ENCODE measurements at regions not wholly inside any gene's neighbourhood (a gene's known extent, or its start where the extent isn't known, plus 50 kb on each side); places are given as distances from the start of the nearest gene placed in this dataset.
"Not testable (repeated sequence)": the region's sequence is repeated elsewhere in the genome, so short reads cannot be mapped to it uniquely, and the experiment has no call there.

GRCh38 chr3:105144837-105145236 is 221.9 kb upstream of the ALCAM start:
- CTCF ChIA-PET = no interaction called here
- Mint-ChIP-seq H3K4me1 (ENCODE audit: low read depth, unreplicated experiment) (no peaks in the 10 kb centered on the region), H3K27me3 (ENCODE audit: insufficient read depth, unreplicated experiment) (no peaks in the 10 kb centered on the region), H3K36me3 (ENCODE audit: insufficient read depth, unreplicated experiment) (no peaks in the 10 kb centered on the region), H3K9me3 (ENCODE audit: unreplicated experiment) (peaks cover 5% of the 10 kb centered on the region), H3K27ac (ENCODE audit: unreplicated experiment) (no peak overlapping the region), H3K4me3 (ENCODE audit: unreplicated experiment) (no peak overlapping the region)
- no TSS peak for BruUV-seq (replicated peaks)
- H3K4me1 ChIP-seq = no peaks in the 10 kb centered on the region
- no peak for DNase-seq
- H3K9me3 ChIP-seq = no peaks in the 10 kb centered on the region
- no peak overlapping the region for H3K4me3 ChIP-seq (ENCODE audit: low read depth, low read length)
- no peaks in the 10 kb centered on the region for H3K36me3 ChIP-seq (ENCODE audit: control insufficient read depth, insufficient read depth, low read length)
- POLR2A ChIA-PET = no interaction called here
- no peak for TF ChIP-seq CTCF (IDR thresholded peaks at IDR 0.05; ENCODE audit: insufficient read depth in 1 of 2, low read depth in 1 of 2, low read length in 1 of 2, severe bottlenecking in 1 of 2, unreplicated experiment in 1 of 2)
- H3K27me3 ChIP-seq (replicated peaks; ENCODE audit: control insufficient read depth, insufficient read depth, low read length) = no peaks in the 10 kb centered on the region
- intact Hi-C loops (cut with micrococcal nuclease; ENCODE audit: unreplicated experiment) = no loop called here

- TF ChIP-seq CTCF (IDR thresholded peaks at IDR 0.05; ENCODE audit: insufficient read depth in 1 of 2, low read depth in 1 of 2, low read length in 1 of 2, severe bottlenecking in 1 of 2, unreplicated experiment in 1 of 2) = no peak
- Histone ChIP-seq H3K36me3 (ENCODE audit: control insufficient read depth, insufficient read depth, low read length) (no peaks in the 10 kb centered on the region), H3K4me1 (no peaks in the 10 kb centered on the region), H3K27me3 (replicated peaks; ENCODE audit: control insufficient read depth, insufficient read depth, low read length) (no peaks in the 10 kb centered on the region), H3K9me3 (no peaks in the 10 kb centered on the region), H3K4me3 (ENCODE audit: low read depth, low read length) (no peak overlapping the region)
- Mint-ChIP-seq H3K36me3 (ENCODE audit: insufficient read depth, unreplicated experiment) (no peaks in the 10 kb centered on the region), H3K27me3 (ENCODE audit: insufficient read depth, unreplicated experiment) (no peaks in the 10 kb centered on the region), H3K27ac (ENCODE audit: unreplicated experiment) (no peak overlapping the region), H3K9me3 (ENCODE audit: unreplicated experiment) (peaks cover 9% of the 10 kb centered on the region), H3K4me3 (ENCODE audit: unreplicated experiment) (no peak overlapping the region), H3K4me1 (ENCODE audit: low read depth, unreplicated experiment) (no peaks in the 10 kb centered on the region)
- ChIA-PET POLR2A (no interaction called here), CTCF (no interaction called here)
- DNase-seq = no peak
- intact Hi-C loops (cut with micrococcal nuclease; ENCODE audit: unreplicated experiment) = no loop called here
- no TSS peak for BruUV-seq (replicated peaks)
These were observed 221.2 kb upstream of the ALCAM start for GRCh38 chr3:105145511-105145910.

- H3K4me1 Mint-ChIP-seq (ENCODE audit: low read depth, unreplicated experiment); H3K9me3 Mint-ChIP-seq (ENCODE audit: unreplicated experiment); H3K27me3 Mint-ChIP-seq (ENCODE audit: insufficient read depth, unreplicated experiment); H3K4me1 ChIP-seq; CTCF ChIA-PET; H3K9me3 ChIP-seq; H3K36me3 Mint-ChIP-seq (ENCODE audit: insufficient read depth, unreplicated experiment); H3K4me3 Mint-ChIP-seq (ENCODE audit: unreplicated experiment); POLR2A ChIA-PET; H3K27me3 ChIP-seq (replicated peaks; ENCODE audit: control insufficient read depth, insufficient read depth, low read length); H3K36me3 ChIP-seq (ENCODE audit: control insufficient read depth, insufficient read depth, low read length); DNase-seq; H3K4me3 ChIP-seq (ENCODE audit: low read depth, low read length); H3K27ac Mint-ChIP-seq (ENCODE audit: unreplicated experiment); intact Hi-C loops (cut with micrococcal nuclease; ENCODE audit: unreplicated experiment); BruUV-seq (replicated peaks): not testable (repeated sequence)
These were observed 217.5 kb upstream of the ALCAM start for GRCh38 chr3:105149197-105149596.

- no peak for TF ChIP-seq CTCF (IDR thresholded peaks at IDR 0.05; ENCODE audit: insufficient read depth in 1 of 2, low read depth in 1 of 2, low read length in 1 of 2, severe bottlenecking in 1 of 2, unreplicated experiment in 1 of 2)
- H3K36me3 Mint-ChIP-seq (ENCODE audit: insufficient read depth, unreplicated experiment) = no peaks in the 10 kb centered on the region
- H3K4me3 Mint-ChIP-seq (ENCODE audit: unreplicated experiment) = no peak overlapping the region
- no peaks in the 10 kb centered on the region for H3K4me1 Mint-ChIP-seq (ENCODE audit: low read depth, unreplicated experiment)
- DNase-seq = no peak
- Histone ChIP-seq H3K9me3 (no peaks in the 10 kb centered on the region), H3K4me1 (no peaks in the 10 kb centered on the region), H3K36me3 (ENCODE audit: control insufficient read depth, insufficient read depth, low read length) (no peaks in the 10 kb centered on the region), H3K27me3 (replicated peaks; ENCODE audit: control insufficient read depth, insufficient read depth, low read length) (no peaks in the 10 kb centered on the region), H3K4me3 (ENCODE audit: low read depth, low read length) (no peak overlapping the region)
- no peaks in the 10 kb centered on the region for H3K27me3 Mint-ChIP-seq (ENCODE audit: insufficient read depth, unreplicated experiment)
- BruUV-seq (replicated peaks) = no TSS peak
- peaks cover 9% of the 10 kb centered on the region for H3K9me3 Mint-ChIP-seq (ENCODE audit: unreplicated experiment)
- no peak overlapping the region for H3K27ac Mint-ChIP-seq (ENCODE audit: unreplicated experiment)
- ChIA-PET POLR2A (no interaction called here), CTCF (no interaction called here)
- intact Hi-C loops (cut with micrococcal nuclease; ENCODE audit: unreplicated experiment) = no loop called here
These were observed 213.7 kb upstream of the ALCAM start for GRCh38 chr3:105152987-105153386.

Measured in Caco-2 (cell line).